ENCODE measurements at regions not wholly inside any gene's neighbourhood (a gene's known extent, or its start where the extent isn't known, plus 50 kb on each side); places are given as distances from the start of the nearest gene placed in this dataset.

- no peaks in the 10 kb centered on the region for H3K9me1 ChIP-seq (replicated peaks; ENCODE audit: control insufficient read depth, extremely low read depth, insufficient read depth, low read length)
- no peaks in the 10 kb centered on the region for H3K4me1 ChIP-seq (ENCODE audit: control insufficient read depth, extremely low read depth, insufficient read depth, low read length)
- ChIA-PET CTCF (no interaction called here), POLR2A (no interaction called here)
- DNase-seq (ENCODE audit: low read depth, low spot score) (no peak), FAIRE-seq (no peak)
- no peaks in the 10 kb centered on the region for H3K9me3 ChIP-seq (replicated peaks; ENCODE audit: control insufficient read depth, insufficient read depth, low read length)
- H3K4me3 ChIP-seq (replicated peaks in 1 of 3; ENCODE audit: insufficient read depth in 1 of 3, low read depth in 1 of 3, low read length in 3 of 3), result no peak overlapping the region
- no peak overlapping the region for H3K27ac ChIP-seq (ENCODE audit: insufficient read depth, low read depth, low read length)
- no TSS peak for BruUV-seq (replicated peaks)
- no peaks in the 10 kb centered on the region for H3K27me3 ChIP-seq (ENCODE audit: control insufficient read depth in 2 of 2, insufficient read depth in 2 of 2, low read length in 2 of 2)
- intact Hi-C loops (cut with micrococcal nuclease), result no loop called here
- TF ChIP-seq MYC (IDR thresholded peaks at IDR 0.05; ENCODE audit: low read depth, low read length) (no peak), CTCF (IDR thresholded peaks at IDR 0.05; ENCODE audit: extremely low read depth in 1 of 2, insufficient read depth in 1 of 2, low read depth in 1 of 2, low read length in 2 of 2) (no peak), POLR2A (IDR thresholded peaks at IDR 0.05; ENCODE audit: low read depth, low read length) (no peak), GATA2 (IDR thresholded peaks at IDR 0.05; ENCODE audit: insufficient read depth, insufficient read length, low read depth, low read length) (no peak)
- no peak overlapping the region for H3K4me2 ChIP-seq (ENCODE audit: insufficient read depth, low read length)
- H4K20me1 ChIP-seq (replicated peaks; ENCODE audit: control insufficient read depth, extremely low read depth, insufficient read depth, low read length), result no peaks in the 10 kb centered on the region
- H3K79me2 ChIP-seq (ENCODE audit: control insufficient read depth, insufficient read depth, low read length), result no peaks in the 10 kb centered on the region
- H3K36me3 ChIP-seq (ENCODE audit: control insufficient read depth in 2 of 2, extremely low read depth in 1 of 2, insufficient read depth in 2 of 2, low read length in 2 of 2), result no peaks in the 10 kb centered on the region
- no peak overlapping the region for H3K9ac ChIP-seq (replicated peaks; ENCODE audit: extremely low read depth, insufficient read depth, low read length)
- dilution Hi-C loops (cut with MboI; ENCODE audit: extremely low pct_ligation_motif_present, low sequenced_read_pairs), result no loop called here
- no peak overlapping the region for H2AFZ ChIP-seq (ENCODE audit: low read depth, low read length)
These were observed 200.9 kb upstream of the TRIB2 start for GRCh38 chr2:12515871-12516270.

GRCh38 chr2:12533337-12534005, 183.3 kb upstream of the TRIB2 start:
- Histone ChIP-seq H3K9ac (replicated peaks; ENCODE audit: extremely low read depth, insufficient read depth, low read length) (no peak overlapping the region), H4K20me1 (replicated peaks; ENCODE audit: control insufficient read depth, extremely low read depth, insufficient read depth, low read length) (no peaks in the 10 kb centered on the region), H3K36me3 (ENCODE audit: control insufficient read depth in 2 of 2, extremely low read depth in 1 of 2, insufficient read depth in 2 of 2, low read length in 2 of 2) (no peaks in the 10 kb centered on the region), H3K27ac (ENCODE audit: insufficient read depth, low read depth, low read length) (no peak overlapping the region), H3K4me2 (ENCODE audit: insufficient read depth, low read length) (no peak overlapping the region), H3K4me1 (ENCODE audit: control insufficient read depth, extremely low read depth, insufficient read depth, low read length) (no peaks in the 10 kb centered on the region), H2AFZ (ENCODE audit: low read depth, low read length) (no peak overlapping the region), H3K79me2 (ENCODE audit: control insufficient read depth, insufficient read depth, low read length) (no peaks in the 10 kb centered on the region), H3K27me3 (ENCODE audit: control insufficient read depth in 2 of 2, insufficient read depth in 2 of 2, low read length in 2 of 2) (no peaks in the 10 kb centered on the region), H3K4me3 (replicated peaks in 1 of 3; ENCODE audit: insufficient read depth in 1 of 3, low read depth in 1 of 3, low read length in 3 of 3) (no peak overlapping the region), H3K9me3 (replicated peaks; ENCODE audit: control insufficient read depth, insufficient read depth, low read length) (no peaks in the 10 kb centered on the region), H3K9me1 (replicated peaks; ENCODE audit: control insufficient read depth, extremely low read depth, insufficient read depth, low read length) (no peaks in the 10 kb centered on the region)
- CTCF ChIA-PET, result no interaction called here
- POLR2A ChIA-PET, result no interaction called here
- TF ChIP-seq POLR2A (IDR thresholded peaks at IDR 0.05; ENCODE audit: low read depth, low read length) (no peak), EZH2 (IDR thresholded peaks at IDR 0.05; ENCODE audit: borderline replicate concordance, low read depth, low read length, severe bottlenecking) (no peak), MAX (IDR thresholded peaks at IDR 0.05; ENCODE audit: insufficient read depth, insufficient read length) (no peak)
- DNase-seq (ENCODE audit: low read depth, low spot score) (no peak), FAIRE-seq (no peak)
- dilution Hi-C loops (cut with MboI; ENCODE audit: extremely low pct_ligation_motif_present, low sequenced_read_pairs) (no loop called here), intact Hi-C loops (cut with micrococcal nuclease) (no loop called here)
- BruUV-seq (replicated peaks), result no TSS peak

Data from endothelial cell of umbilical vein (primary cell).